ENCODE measurements at regions not wholly inside any gene's neighbourhood (a gene's known extent, or its start where the extent isn't known, plus 50 kb on each side); places are given as distances from the start of the nearest gene placed in this dataset.
"Not testable (repeated sequence)": the region's sequence is repeated elsewhere in the genome, so short reads cannot be mapped to it uniquely, and the experiment has no call there.

DNA sequence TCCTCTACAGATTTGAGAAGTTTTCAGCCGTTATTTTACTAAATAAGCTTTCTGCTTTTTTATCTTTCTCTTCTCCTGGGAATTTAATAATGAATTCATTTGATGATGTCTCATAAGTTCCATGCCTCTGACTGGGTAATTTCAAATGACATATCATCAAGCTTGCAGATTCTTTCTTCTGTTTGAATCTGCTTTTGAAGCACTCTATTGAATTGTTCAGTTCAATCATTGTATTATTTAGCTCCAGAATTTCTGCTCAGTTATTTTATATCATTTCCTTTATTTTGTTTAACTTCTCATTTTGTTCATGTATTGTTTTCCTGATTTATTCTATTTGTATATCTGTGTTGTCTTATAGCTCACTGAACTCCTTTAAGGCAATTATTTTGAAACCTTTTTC, 196.9 kb upstream of the CNTNAP2 start:
- DNase-seq: no peak

GRCh38 chr7:145916776-145917175, 199.8 kb upstream of the CNTNAP2 start:
- no peak for DNase-seq

GRCh38 chr7:145915679-145916078, 200.9 kb upstream of the CNTNAP2 start:
- no peak for DNase-seq

DNA sequence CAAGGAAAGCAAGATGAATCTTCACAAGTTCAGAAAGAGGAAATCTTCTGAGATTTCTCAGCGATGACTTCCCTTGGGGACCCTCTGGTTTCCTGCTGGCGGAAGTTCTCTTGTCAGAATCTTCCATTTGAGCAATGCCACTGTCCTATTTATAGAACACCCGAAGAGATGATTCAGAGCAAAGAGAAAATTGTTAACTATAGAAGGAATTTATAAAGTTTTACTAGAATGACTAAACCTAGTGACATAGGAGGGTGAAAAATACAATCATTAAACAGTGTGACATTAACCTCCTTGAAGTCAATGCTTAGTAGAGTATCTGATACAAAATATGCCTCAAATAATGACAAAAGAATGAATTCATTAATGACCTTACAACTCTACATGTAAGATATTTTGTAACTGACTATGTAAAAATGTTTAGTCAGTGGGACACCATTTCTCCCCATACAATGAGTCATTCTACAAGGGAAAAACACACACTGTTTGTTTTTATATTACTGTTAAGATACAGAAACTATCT, 206.5 kb upstream of the CNTNAP2 start:
- DNase-seq: no peak

DNA sequence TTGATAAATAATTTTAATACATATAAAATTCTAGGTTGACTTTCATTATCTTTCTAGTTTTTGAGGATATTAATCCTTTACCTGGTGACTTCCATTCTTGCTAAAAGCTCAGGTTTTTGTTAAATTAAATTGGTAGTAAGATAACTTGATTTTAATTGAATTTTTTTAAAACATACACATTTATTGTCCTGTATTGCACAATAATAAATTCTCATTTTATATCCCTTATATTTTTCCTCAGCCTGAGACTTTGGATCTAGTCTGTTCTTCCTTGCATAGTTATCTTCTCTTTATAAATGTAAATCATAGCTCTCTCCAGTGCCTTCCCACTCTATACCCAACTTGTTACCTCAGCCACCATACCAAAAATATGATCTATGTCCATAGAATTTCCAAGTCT, 212.9 kb upstream of the CNTNAP2 start:
- DNase-seq: no peak

GRCh38 chr7:145902123-145902522, 214.5 kb upstream of the CNTNAP2 start:
- no peak for DNase-seq

DNA sequence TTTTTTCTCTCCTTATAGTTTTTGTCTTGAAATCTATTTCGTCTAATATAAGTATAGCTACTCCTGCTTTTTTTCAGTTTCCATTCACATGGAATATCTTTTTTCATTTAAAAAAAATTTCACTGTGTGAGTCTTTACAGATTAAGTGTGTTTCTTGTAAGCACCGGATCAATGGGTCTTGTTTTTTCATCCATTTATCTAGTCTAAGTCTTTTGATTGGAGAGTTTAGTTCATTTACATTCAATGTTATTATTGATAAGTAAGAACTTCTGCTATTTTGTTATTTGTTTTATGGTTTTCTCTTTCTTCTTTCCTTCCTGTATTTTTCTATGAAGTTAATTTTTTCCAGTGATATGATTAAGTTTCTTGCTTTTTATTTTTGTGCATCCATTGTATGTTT, 216.7 kb upstream of the CNTNAP2 start:
- DNase-seq: no peak

DNA sequence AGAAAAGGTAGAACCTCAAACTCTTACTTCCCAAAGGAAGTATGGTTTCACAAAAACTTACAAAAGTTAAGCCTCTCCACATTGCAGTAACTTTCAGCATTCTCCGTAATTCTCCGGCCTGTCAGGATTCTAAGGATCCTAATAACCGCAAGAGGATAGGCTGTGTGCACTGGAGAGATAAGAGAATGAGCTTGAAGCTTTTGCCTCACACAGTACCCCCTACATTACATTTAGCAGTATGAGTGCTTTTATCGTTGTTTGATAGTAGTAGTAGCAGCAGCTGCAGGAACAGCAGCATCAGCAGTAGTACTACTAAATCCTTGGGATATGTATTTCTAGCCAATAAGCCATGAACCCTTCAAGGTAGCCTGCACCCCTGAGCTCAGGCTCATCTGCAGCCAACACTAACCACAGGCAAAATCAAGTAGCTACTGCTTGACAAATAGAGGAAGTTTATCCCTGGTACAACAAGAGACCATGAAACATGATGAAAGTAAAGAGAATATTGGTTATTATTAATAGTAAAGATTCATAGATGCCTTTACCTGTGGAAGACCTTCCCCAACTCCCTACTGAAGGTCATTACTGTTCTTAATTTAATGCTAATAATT, 222.6 kb upstream of the CNTNAP2 start:
- DNase-seq: no peak

DNA sequence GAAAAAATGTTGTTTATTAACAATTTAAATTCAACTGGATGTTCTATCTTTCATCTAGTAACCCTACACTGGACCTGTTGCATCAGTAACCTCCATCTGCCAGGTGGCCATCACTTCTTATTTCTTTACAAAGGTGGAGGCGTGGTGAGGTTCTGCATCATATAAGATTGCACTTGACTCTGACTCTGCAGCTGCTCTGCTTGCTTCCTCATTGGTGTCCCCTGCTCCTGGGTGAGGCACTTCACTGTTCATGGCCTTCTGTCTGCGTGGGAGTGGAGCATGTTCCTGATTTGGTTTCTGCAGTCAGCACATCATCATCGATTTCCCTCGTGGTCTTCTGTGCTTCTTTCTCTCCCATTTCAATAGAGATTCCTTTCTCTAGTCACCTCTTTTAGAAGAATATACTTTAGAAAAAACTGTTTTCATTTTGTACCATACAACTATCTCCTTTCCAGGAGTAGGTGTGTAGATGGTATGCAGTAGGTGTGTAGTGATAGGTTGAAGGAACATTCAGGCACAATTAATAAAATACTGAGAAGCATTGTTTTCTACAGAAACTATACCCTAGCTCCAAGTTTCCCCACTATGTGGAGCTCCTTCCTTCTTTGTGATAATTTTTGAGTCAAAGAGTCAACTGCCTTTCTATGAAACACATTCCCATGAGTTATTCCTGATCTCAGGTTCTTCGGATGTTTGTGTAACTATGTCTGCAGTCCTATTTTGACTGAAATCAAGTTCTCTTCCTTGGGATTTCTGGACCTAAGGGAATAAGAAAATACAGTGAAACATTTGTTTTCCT, 231.7 kb upstream of the CNTNAP2 start:
- DNase-seq: peak in 1 of 2 donors; percentile 1

DNA sequence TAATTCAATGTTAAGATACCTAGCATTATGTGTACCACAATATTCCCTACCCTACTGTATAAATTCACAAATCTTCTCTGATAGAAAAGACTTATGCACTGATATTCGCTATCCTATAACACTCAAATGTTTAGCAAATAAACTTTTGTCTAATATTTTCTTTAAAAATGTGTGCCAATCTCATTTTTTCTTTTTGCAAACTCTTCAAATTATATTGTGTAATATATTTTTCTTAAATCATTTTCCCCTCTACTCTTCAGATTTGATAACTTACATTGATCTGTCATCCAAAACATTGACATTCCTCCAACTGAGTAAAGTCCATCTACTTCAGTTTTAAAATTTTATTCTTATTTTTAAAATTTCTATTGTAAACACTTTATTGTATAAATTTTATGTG, 240.2 kb upstream of the CNTNAP2 start:
- no peak for DNase-seq

- DNase-seq: no peak
Measured at GRCh38 chr7:145875267-145875666, 241.3 kb upstream of the CNTNAP2 start.

DNA sequence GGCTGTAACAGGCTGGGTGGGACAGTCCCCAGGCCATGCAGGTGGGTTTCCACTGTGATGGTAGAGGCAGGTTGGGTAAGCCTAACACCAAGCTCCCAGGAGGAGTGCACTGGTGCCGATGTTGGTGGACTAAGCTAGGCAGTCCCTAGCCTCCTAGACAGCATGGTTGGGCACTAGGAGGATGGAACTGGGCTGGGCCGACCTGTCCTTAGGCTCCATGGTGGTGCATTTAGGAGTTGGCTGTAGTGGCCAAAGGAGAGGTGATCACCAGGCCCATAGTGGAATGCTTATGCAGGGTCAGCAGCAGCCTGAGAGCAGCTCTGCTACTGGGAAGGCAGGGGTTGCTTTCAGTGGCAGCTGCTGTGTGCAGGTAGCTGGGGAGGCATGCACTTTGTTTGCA, 247.7 kb upstream of the CNTNAP2 start:
- DNase-seq: no peak

DNA sequence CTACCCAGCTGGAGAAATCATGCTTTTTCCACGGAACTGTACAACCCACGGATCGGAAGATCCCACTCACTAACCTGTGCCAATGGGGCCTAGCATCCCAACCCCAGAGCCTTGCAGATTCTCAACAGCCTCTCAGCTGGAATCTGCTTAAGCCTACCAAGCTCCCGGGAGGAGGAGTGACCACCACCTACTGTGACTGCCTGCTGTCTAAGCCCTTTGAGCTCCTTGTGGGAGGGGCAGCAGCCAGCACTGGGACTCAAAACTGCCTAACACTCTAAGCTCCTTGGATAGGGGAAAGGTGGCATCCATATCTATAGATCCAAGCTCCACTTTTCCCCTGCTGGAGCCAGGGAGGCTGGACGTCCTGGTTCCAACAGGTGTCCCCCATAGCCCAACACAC, 254.4 kb upstream of the CNTNAP2 start:
- DNase-seq: no peak

- DNase-seq: no peak
Measured at GRCh38 chr7:145860809-145861208, 255.8 kb upstream of the CNTNAP2 start.

- no peak for DNase-seq
Measured at GRCh38 chr7:145850636-145851035, 266.0 kb upstream of the CNTNAP2 start.

DNA sequence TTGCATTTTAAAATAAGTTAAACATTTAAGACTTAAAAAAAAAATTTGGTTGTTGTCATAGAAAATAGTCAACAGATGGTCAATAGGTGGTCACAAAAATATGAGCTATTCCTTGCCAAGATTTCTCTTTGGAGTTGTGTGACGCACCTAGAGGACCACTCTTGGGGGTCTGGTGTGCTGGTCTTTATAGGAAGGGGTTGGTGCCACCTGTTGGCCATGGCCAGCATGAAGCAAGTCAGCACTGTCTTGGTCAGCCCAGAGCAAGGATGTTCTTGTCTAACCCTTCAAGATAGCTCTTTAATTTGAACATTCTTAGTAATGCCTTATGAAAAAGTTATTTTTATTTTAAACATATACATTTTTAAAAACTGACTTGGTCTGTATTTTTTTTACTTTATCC, 267.9 kb upstream of the CNTNAP2 start:
- no peak for DNase-seq

DNA sequence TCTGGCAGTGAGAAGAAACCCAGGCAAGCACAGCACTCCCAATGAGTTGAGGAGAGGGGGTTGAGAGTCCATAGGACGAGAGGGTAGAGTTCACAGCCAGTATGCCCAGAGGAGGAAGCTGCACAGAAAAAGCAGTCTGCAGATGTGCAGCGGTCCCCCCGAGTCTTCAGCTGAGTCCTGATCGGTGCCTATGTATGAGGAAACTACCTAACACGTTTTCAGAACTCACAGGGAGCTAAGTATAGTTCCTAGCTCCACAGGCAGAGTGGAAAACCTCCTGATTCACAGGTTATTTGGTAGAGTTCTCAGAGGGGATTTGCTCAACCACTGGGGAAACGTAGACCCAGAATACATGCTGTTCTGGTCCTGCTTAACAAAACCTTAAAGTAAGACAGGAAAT, 271.3 kb upstream of the CNTNAP2 start:
- DNase-seq: no peak

DNA sequence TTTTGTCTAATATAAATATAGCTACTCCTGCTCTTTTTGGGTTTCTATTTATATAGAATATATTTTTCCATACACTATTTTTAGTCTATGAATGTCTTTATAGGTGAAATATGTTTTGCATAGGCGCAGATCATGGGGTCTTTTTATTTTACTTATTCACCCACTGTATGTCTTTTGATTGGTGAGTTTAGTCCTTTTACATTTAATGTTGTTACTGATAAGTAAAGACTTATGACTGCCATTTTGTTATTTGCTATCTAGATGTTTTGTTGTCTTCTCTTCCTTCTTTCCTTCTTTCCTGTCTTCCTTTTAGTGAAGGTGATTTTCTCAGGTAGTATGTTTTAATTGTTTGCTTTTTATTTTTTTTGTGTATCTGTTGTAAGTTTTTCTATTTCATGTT, 276.8 kb upstream of the CNTNAP2 start:
- DNase-seq: no peak

GRCh38 chr7:145831616-145832206, 284.9 kb upstream of the CNTNAP2 start:
- DNase-seq: no peak

DNA sequence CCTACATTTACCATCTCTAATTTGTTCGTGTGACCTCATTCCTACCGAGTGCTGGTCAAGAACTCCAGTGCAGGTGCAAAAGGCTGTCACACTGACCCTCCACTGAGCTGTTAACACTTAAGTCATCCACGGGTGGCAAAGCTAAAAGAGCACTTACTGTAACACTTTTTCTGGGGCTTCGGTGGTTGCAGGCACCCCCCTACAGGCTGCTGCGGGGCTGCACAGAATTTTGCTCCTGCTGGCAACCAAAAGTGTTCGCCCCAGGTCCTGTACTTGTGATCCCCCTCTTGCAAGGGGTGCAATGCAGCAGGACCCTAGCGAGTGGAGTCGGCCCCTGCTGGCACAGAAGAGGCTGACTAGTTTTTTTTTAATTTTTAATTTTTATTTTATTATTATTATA, 298.9 kb upstream of the CNTNAP2 start:
- no peak for DNase-seq

DNA sequence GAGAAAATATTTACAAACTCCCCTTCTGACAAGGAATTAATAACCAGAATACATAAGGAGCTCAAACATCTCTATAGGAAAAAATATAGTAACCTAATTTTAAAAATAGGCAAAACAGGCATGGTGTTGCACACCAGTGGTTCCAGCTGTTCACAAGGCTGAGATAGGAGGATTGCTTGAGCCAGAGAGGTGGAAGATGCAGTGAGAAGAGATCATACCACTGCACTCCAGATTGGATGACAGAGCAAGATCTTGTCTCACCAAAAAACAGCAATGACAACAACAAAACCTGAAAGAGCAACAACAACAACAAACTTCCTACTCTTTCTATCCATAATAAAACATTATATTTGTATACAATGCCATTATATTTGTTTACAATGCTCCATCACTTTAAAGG, 304.4 kb upstream of the CNTNAP2 start:
- no peak for DNase-seq

- not testable (repeated sequence) for DNase-seq
Measured at GRCh38 chr7:145805496-145805895, 311.1 kb upstream of the CNTNAP2 start.

- DNase-seq: no peak
Measured at GRCh38 chr7:145797507-145797906, 319.1 kb upstream of the CNTNAP2 start.

Data from right lung (tissue), 2 donors.